MCF 10A (cell line): ENCODE measurements at regions not wholly inside any gene's neighbourhood (a gene's known extent, or its start where the extent isn't known, plus 50 kb on each side); places are given as distances from the start of the nearest gene placed in this dataset.

Experiments
- BruUV-seq: library from RNA; stranded (reverse); fragments of 400-500 nt; replicated peaks from 2 replicates; lab custom pipeline; 2021; lab: Mats Ljungman, UMichigan
- CTCF ChIA-PET: fragments of 300-600 bp; sonication (Branson Sonifier 250); formaldehyde crosslinking; extraction: SDS; loops from one replicate; lab custom pipeline; 2021; ENCODE audit warnings: antibody characterized with exemption, inconsistent platforms; lab: Yijun Ruan, JAX
- POLR2A ChIA-PET: fragments of 300-600, 350-650 bp; sonication (Branson Sonifier 250); formaldehyde crosslinking; extraction: SDS; loops from one replicate; lab custom pipeline; 2020; ENCODE audit warnings: antibody characterized with exemption, inconsistent platforms; lab: Yijun Ruan, JAX
- DNase-seq: peaks from one replicate; pipeline ENCODE4 v3.0.0-alpha.2; 2018; ENCODE audit not compliant: unreplicated experiment
- H3K27ac Mint-ChIP-seq: one replicate; pipeline ENCODE4 v1.8.0; 2022; ENCODE audit warnings: mild to moderate bottlenecking, low read depth, mixed read lengths; ENCODE audit not compliant: unreplicated experiment
- H3K27me3 Mint-ChIP-seq: one replicate; pipeline ENCODE4 v1.8.0; 2022; ENCODE audit warnings: mixed read lengths; ENCODE audit not compliant: insufficient read depth, unreplicated experiment
- H3K36me3 Mint-ChIP-seq: one replicate; pipeline ENCODE4 v1.8.0; 2022; ENCODE audit warnings: mild to moderate bottlenecking, moderate library complexity, mixed read lengths; ENCODE audit not compliant: insufficient read depth, unreplicated experiment
- H3K4me1 Mint-ChIP-seq: one replicate; pipeline ENCODE4 v1.8.0; 2022; ENCODE audit warnings: mixed read lengths; ENCODE audit not compliant: insufficient read depth, unreplicated experiment
- H3K4me3 Mint-ChIP-seq: one replicate; pipeline ENCODE4 v1.8.0; 2022; ENCODE audit warnings: mild to moderate bottlenecking, moderate library complexity, mixed read lengths; ENCODE audit not compliant: unreplicated experiment
- H3K9me3 Mint-ChIP-seq: one replicate; pipeline ENCODE4 v1.8.0; 2022; ENCODE audit warnings: mixed read lengths; ENCODE audit not compliant: unreplicated experiment
- intact Hi-C: fragments of 100-400 bp; cut with micrococcal nuclease; formaldehyde crosslinking; loops from 2 replicates; pipeline ENCODE4 v1.14.1; 2022
- TF ChIP-seq, protein P1 (sequence below): fragments of 200-600 bp; IDR thresholded peaks from one replicate; pipeline ENCODE4 v1.8.0; 2022; ENCODE audit warnings: antibody characterized with exemption, mild to moderate bottlenecking; ENCODE audit not compliant: unreplicated experiment

DNA sequence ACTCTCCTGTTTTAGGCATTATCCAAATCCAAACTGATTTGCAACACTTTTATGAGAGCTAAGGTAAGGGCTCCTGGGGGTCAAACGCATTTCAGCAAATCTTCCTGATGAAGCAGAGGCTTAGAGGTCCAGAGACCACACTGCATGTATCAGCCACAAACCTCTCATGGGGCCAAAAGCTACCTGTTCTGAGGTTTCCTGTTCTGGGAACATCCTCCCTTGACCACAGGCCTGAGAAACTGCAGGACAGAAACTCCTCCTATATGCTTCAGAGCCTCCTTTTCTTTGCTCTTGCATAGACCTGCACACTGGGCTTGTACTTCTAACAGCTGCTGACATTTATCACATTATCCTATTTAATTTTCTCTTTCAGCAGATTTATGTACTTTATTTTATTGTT, 92.6 kb downstream of the OR2K2 start:
- DNase-seq = no peak
- no TSS peak for BruUV-seq
- no peaks in the 10 kb centered on the region for H3K9me3 Mint-ChIP-seq
- H3K4me3 Mint-ChIP-seq = no peak overlapping the region
- H3K4me1 Mint-ChIP-seq = peaks cover 6% of the 10 kb centered on the region
- no peaks in the 10 kb centered on the region for H3K36me3 Mint-ChIP-seq
- POLR2A ChIA-PET = interaction anchor here (0.7 kb wide), 1 partner anchor 73 kb away, joined by 3 read pairs; no protein-coding TSS in a partner anchor
- no peak overlapping the region for H3K27ac Mint-ChIP-seq
- TF ChIP-seq, protein P1, sequence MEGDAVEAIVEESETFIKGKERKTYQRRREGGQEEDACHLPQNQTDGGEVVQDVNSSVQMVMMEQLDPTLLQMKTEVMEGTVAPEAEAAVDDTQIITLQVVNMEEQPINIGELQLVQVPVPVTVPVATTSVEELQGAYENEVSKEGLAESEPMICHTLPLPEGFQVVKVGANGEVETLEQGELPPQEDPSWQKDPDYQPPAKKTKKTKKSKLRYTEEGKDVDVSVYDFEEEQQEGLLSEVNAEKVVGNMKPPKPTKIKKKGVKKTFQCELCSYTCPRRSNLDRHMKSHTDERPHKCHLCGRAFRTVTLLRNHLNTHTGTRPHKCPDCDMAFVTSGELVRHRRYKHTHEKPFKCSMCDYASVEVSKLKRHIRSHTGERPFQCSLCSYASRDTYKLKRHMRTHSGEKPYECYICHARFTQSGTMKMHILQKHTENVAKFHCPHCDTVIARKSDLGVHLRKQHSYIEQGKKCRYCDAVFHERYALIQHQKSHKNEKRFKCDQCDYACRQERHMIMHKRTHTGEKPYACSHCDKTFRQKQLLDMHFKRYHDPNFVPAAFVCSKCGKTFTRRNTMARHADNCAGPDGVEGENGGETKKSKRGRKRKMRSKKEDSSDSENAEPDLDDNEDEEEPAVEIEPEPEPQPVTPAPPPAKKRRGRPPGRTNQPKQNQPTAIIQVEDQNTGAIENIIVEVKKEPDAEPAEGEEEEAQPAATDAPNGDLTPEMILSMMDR = no peak
- CTCF ChIA-PET = interaction anchor here (0.6 kb wide), 2 partner anchors 723 to 1410 kb away, joined by 3 read pairs; no protein-coding TSS in a partner anchor
- intact Hi-C loops = no loop called here
- no peaks in the 10 kb centered on the region for H3K27me3 Mint-ChIP-seq

DNA sequence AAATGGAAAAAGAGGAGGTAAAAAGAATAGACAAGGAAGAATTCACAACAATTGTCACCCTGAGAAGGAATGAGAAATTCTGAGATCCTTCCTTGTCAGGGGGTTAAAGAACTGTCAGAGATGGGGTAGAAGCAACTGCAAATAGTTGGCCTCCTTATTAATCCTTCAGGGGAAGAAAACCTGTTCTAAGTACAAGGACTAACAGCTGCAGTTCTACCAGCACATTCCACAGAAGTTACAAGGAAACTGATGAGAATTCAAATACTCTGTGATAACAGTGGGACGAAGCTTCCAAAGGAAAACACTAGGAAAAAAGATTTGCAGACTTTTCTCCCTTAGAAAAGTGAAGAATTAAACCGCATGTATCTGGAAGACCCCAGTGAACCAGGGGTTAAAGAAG, 93.7 kb downstream of the OR2K2 start:
- H3K27me3 Mint-ChIP-seq = no peaks in the 10 kb centered on the region
- H3K9me3 Mint-ChIP-seq = no peaks in the 10 kb centered on the region
- ChIA-PET CTCF (interaction anchor here (0.6 kb wide), 1 partner anchor 48 kb away, joined by 5 read pairs; no protein-coding TSS in a partner anchor), POLR2A (no interaction called here)
- TF ChIP-seq, protein P1 = no peak
- no peaks in the 10 kb centered on the region for H3K36me3 Mint-ChIP-seq
- BruUV-seq = no TSS peak
- intact Hi-C loops = no loop called here
- H3K4me3 Mint-ChIP-seq = no peak overlapping the region
- no peak for DNase-seq
- H3K4me1 Mint-ChIP-seq = peaks cover 6% of the 10 kb centered on the region
- H3K27ac Mint-ChIP-seq = no peak overlapping the region

DNA sequence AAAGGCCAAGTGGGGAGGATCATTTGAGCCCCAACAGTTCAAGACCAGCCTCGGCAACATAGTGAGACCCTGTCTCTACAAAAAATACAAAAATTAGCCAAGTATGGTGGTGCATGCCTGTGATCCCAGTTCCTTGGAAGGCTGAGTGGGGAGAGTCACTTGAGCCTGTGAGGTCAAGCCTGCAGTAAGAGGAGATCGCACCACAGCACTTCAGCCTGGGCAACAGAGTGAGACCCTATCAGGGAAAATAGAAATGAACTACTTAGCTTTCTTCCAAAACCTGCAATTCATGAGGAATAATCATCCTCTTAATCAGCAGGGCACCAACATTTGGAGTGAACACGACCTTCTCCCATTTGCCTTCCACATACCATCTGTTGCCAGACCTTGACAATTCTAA, 96.1 kb downstream of the OR2K2 start:
- Mint-ChIP-seq H3K27me3 (no peaks in the 10 kb centered on the region), H3K9me3 (no peaks in the 10 kb centered on the region), H3K4me1 (peaks cover 6% of the 10 kb centered on the region), H3K4me3 (no peak overlapping the region), H3K27ac (no peak overlapping the region), H3K36me3 (no peaks in the 10 kb centered on the region)
- TF ChIP-seq, protein P1 = no peak
- CTCF ChIA-PET = interaction anchor here (0.6 kb wide), 1 partner anchor 16 kb away, joined by 3 read pairs; no protein-coding TSS in a partner anchor
- DNase-seq = no peak
- BruUV-seq = no TSS peak
- intact Hi-C loops = no loop called here
- POLR2A ChIA-PET = no interaction called here

DNA sequence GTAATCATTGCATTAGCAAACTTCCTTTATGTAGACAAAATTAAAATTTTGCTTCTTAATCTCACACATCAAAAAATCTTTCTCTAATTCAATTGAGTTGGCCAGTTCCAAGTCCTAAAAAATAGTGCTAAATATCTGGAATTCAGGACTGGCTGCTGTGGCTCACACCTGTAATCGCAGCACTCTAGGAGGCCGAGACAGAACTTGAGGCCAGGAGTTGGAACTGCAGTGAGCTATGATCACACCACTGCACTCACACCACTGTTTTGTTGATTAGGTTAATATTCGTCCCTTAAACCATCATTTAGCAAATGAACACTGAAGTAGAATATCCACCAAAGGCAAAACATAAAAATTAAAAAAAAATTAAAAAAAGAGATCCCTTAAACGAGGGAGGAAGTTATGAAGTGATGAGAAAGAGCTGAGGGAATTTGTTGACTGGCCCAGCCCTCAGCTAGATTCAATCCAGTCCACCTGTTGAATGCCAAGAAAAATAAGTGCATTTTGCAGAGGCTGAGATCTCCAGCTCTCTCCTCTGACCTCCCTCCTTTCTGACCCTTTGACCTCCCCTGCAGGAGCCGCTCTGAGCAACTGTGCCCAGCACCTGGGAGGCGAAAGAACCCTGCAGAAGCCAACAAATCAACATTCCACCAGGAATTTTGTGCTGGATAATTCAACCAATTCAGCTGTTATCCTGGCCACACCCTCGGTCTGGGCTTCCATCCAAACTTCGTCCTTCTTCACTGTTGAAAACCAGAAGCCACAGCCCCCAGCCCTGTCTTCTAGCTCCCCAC, 96.8 kb downstream of the OR2K2 start:
- intact Hi-C loops = no loop called here
- POLR2A ChIA-PET = no interaction called here
- Mint-ChIP-seq H3K36me3 (no peaks in the 10 kb centered on the region), H3K27ac (no peak overlapping the region), H3K27me3 (no peaks in the 10 kb centered on the region), H3K4me3 (no peak overlapping the region), H3K9me3 (no peaks in the 10 kb centered on the region), H3K4me1 (peaks cover 6% of the 10 kb centered on the region)
- DNase-seq = peak; percentile 23
- TF ChIP-seq, protein P1 = no peak
- BruUV-seq = no TSS peak
- CTCF ChIA-PET = interaction anchor here (0.6 kb wide), 1 partner anchor 16 kb away, joined by 3 read pairs; no protein-coding TSS in a partner anchor
